HG02759 (cell line): ENCODE measurements at regions not wholly inside any gene's neighbourhood (a gene's known extent, or its start where the extent isn't known, plus 50 kb on each side); places are given as distances from the start of the nearest gene placed in this dataset.

Source experiments
- ATAC-seq: cut with Tn5 transposase; IDR thresholded peaks from one replicate; pipeline ENCODE4 v1.9.1; 2021; ENCODE audit warnings: mild to moderate bottlenecking, moderate library complexity; ENCODE audit not compliant: unreplicated experiment

DNA sequence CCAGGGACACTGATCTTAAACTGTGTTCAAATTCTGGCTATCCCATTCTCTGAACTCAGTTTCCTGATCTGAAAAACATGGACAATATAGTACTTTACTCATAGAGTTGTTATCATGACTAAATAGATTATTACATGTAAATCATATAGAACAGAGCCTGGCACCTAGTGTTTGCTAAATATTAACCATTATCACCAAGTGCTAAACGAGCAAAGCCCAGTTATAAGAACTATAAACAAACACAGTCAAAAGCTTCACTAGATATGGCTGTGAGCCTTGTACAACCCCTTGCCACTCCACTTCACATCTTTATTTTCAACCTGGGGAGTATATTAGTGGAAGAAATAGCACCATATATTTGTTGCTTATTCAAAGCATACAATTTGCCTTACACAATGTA lies 338.9 kb upstream of the CADM1 start:
- no peak for ATAC-seq

- ATAC-seq, result no peak
Observed at GRCh38 chr11:115820026-115820425, 315.8 kb upstream of the CADM1 start.

- ATAC-seq, result no peak
Observed at GRCh38 chr11:115819014-115819413, 314.8 kb upstream of the CADM1 start.

- ATAC-seq, result no peak
Observed at GRCh38 chr11:115817844-115818468, 313.7 kb upstream of the CADM1 start.

GRCh38 chr11:115808351-115808940 lies 304.2 kb upstream of the CADM1 start:
- no peak for ATAC-seq

- no peak for ATAC-seq
Observed at GRCh38 chr11:115806056-115806455, 301.8 kb upstream of the CADM1 start.

DNA sequence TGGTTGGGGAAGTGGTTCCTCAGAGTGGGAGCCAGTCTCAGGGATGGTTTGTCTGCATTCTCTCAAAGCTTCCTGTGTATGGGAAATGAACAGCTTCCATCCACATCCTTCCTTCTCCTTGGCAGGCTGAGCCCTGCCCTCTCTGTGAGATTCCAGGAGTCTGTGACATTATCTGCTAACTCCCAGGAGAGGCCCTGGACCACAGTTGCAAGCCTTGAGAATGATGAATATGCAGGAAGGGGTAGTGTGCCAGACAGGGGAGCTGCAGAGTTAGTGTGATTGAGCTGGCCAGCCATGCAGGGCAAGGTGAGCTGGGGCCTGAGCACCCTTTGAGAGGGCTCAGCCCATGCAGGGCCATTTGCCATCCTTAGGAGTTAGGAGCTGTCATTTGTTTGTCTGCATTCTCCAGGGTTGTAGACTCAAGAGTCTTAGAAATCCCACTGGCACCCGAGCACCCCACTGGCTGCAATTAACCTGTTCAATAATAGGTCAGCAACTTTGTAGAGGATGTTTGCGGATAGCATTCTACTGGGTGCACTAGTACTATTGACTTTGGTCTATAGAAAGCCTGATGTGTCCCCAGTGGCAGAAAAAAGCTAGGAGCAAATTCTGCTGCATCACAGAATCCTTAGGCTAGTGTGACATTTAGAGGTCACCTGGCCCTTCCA lies 299.0 kb upstream of the CADM1 start:
- ATAC-seq, result no peak

DNA sequence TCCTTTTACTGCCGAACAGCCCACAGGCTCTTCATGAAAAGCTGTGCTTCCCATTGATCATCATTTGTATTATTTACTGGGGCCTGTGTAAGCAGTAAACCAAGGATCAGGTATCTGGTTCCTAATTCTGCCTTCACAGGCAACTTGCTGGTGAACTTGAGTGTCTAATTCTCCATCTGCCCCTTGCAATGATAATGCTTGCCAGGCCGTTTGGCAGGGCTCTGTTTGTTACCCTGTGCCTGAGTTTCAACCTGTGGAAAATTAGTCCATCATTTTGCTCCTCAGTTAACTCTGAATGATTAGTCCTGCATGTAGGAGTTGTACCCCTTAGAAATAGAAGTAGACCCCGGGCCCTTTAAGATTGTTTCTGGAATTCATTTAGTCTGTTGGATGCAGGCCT lies 298.4 kb upstream of the CADM1 start:
- ATAC-seq, result no peak

DNA sequence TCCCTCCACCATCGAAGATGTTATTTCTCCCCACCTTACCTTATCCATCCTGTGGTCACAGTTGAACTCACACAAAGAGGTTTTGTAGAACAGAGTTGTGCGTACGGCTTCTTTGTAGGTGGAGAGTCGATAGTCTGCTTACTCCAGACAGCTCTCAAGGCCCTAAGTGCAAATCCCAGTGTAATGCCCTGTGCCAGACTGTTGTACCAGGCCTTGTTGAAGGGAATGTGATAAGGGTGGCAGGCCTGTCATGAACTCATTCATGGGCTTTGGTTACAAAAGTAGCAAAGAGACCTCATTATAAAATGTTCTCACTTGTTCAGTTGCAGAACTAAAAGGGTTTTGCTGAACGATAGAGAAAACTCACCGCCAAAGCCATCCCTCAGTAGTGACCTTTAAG lies 288.7 kb upstream of the CADM1 start:
- no peak for ATAC-seq

DNA sequence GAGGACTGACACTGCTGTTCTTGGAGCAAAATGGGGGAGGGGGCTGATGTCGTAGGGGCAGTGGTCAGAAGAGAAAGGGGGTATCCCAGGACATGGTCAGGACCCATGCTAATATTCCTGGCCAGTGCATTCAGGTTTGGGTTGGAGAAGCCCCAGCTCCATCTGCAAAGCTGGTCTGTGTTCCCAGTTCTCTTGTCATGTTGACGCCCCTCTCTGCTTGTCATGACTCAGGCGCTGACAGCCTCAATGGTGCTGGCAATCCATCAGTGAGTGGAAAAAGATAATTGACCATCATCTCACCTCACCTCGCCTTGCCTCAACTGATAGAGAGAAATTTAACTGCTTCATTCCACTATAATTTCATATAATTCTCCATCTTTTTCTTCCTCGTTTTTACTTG lies 283.1 kb upstream of the CADM1 start:
- ATAC-seq, result no peak

- ATAC-seq, result no peak
Observed at GRCh38 chr11:115784796-115785521, 280.7 kb upstream of the CADM1 start.

DNA sequence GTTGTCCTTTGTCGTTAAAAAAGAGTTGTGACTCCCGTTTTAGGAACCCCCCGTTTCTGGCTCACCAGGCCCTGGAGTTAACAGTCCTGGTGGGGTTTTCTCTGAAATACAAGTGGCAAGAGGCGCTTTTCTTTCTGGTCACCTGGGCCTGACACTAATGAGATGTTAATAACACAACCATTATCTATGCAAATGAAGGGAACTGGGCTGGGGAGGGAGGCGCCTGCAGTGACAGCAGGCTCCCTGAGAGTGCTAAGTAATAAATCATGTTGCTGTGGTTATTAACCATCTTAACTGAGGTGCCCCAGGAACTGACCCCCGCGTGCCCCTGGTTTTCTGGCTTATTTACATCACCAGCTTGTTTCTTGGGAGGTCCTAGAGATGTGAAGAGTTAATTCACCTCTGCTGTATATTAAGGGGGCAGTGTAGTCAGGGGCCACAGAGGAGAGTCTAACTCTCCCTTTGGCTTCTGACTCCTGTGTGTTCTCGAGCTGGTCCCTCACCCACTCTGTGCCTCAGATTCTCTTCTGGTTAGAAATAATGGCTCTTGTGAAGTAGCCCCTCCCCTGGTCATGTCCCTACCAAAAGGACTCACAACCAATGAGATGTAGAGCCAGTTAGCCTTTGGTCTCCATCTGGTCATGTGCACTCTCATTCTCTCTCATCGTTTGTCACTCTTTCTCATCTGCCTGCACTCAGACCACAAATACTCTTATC lies 276.6 kb upstream of the CADM1 start:
- no peak for ATAC-seq

GRCh38 chr11:115778928-115779650 lies 274.9 kb upstream of the CADM1 start:
- no peak for ATAC-seq

DNA sequence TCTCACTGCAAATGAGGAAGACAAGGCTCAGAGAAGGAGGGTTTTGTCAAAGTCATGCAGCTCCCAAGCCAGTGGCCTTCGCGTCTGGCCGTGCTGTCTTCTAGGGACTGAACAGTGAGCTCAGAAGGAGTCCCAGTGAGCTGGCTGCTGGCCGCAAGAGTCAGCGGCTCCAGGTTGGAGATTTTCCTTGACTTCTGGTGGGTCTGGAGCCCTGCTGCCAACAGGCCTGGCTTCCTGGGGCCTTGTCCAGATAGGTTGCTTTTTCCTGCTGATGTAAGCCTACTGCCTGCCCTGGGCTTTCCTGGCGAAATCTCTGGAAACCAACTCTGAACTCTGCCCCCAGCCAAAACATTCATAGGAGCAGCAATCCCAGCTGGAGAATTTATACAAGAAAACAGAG lies 272.7 kb upstream of the CADM1 start:
- ATAC-seq, result no peak

DNA sequence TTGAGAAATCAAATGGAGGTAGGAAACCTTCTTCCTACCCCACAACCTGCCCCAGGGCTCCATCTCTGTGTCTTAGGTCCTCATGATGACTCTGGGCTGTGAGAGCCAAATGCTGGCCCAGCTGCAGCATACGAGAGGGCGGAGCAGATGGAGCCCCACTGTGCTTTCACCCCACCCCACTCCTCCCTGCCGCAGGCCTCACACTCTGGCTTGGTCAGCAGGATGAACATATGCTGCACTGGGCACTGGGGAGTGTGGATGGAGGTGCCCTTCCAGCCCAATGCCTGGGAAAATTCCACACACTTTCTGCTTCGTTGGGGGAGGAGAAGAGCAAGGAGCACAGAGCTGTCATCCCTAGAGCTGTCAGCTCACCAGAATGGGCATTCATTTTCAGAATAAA lies 271.6 kb upstream of the CADM1 start:
- no peak for ATAC-seq

DNA sequence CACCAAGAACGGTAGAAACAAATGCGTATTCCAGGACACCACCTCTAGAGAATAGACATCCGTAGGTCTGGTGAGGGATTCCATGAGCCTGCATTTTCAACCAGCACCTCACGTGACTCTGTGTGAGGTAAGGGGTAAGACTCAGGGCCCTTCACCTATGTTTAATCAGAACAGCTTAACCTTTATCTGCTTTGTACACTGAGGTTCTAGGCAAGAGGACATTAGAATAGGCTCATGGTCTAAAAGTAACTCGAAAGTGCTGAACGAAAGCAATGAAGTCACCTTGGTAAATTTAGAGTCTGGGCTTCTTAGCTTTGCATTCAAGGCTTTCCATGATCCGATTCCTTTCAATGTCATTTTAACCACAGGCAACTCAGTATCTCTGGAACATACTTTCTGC lies 270.5 kb upstream of the CADM1 start:
- ATAC-seq, result no peak

GRCh38 chr11:115769891-115770290 lies 265.7 kb upstream of the CADM1 start:
- ATAC-seq, result no peak

DNA sequence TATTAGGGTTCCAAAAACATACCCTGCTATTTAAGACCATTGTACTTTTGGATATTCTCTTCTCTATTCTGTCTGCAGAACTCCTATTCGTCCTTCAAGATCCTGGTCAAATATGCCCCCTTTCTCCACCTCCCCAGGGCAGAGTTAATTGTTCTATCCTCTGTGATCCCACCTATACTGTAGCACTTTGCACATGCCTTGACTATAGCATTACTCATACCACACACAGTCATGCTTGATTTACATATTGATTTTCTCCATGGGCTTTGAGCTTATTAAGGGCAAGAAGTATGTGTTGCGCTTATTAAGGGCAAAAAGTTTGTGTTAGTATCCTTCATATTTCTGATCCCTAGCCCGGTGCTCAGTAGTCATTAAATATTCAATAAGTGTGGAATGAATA lies 263.7 kb upstream of the CADM1 start:
- ATAC-seq, result no peak

DNA sequence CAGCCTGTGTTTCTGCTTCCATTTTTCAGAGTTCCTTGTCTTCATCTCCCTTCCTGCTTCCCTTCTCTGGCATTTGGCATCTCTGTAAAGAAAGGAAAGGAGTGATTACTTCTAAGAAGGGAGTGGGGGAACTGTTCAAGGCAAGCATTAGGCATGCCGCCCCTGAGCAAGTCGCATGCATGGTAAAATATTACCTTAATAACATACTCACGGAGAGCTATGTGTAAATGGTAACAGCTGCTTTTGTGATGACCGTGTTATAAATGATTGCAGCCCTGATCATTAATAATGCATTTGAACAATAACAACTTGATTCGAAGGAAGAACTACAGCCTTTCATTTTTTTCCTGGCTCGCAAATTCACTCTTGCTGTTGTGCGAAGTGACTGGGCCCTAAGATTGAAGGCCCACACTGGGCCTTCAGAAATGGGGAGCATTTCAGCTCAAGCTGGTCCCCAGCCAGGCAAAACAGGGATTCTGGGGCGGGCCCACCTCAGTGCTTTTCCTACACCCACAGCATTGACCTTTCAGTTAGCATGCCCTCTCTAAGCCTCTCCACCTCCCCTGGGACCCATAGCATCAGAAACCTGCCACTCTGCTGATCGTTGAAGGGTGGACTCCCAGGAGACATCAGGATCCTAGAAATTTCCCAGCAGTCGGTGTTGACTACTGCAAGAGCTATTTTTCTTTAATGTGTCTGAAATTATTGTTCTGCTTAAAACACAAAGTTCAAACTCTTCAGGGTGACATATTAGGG lies 263.0 kb upstream of the CADM1 start:
- no peak for ATAC-seq

GRCh38 chr11:115766561-115766960 lies 262.3 kb upstream of the CADM1 start:
- ATAC-seq, result no peak
